Stimulated activated naive CD8-positive, alpha-beta T cell treated with anti-CD3 and anti-CD28 coated beads, Interleukin-15, Interleukin-2, amounts not matched to agents 100 U/mL and 50 U/mL, for 24 hours (primary cell): ENCODE measurements at regions not wholly inside any gene's neighbourhood (a gene's known extent, or its start where the extent isn't known, plus 50 kb on each side); places are given as distances from the start of the nearest gene placed in this dataset.
A peak's percentile ranks its signal among the peaks of the same experiment; 100 is the strongest.

Experiments
- ATAC-seq: fragments of 150-1000 bp; cut with Tn5 transposase; one replicate; pipeline ENCODE4 v1.10.0; 2021
- DNase-seq: peaks from one replicate; pipeline ENCODE4 v3.0.0; 2021

DNA sequence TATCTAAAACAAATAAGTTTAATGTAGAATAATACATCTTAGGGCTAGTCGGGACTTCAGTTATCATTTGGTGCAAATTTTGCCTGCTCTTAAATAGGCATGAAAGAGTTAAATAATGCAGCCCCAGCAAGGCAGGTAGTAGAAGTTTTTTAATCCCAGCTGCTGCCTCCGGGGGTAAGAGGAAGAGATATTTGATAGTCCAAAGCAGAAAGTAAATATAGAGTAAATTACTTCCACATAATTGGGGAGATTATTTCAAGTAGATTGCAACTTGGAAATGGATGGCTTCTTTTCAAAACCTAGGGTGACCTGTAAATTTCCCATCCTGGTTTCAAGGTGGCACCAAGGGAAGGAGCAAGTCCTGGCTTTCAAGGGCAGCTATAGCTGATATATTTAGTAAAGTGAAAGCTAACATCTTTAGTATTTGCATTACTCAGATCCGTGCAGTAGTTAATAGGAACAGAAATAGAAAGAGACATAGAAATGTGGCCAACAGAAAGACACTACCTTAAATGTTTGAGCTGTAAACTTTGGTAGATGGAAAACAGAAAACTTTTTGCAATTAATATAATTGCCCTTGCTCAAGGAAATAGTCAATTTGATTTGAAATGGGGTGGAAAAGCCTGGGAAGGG lies 109.1 kb downstream of the LMO4 start:
- DNase-seq = no peak
- no peak for ATAC-seq

DNA sequence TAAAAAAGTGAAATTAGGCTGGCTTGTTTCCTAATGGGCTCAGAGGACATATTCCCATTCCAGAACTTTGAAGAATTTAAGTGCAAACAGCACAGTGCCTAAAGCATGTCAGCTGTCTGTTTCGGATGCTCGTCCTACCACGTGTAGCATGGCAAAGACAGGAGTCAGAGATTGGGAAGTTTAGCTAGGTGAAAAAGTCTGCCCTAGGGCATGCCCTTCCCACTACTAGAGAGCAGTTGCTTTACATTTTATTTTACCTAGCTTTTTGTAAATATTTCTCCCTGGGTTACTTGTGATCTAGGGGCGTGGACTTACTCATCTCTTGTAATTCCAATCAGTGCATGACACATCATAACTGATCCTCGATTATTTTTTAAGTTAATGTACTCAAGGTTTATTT lies 111.1 kb downstream of the LMO4 start:
- ATAC-seq (no peak), DNase-seq (no peak)

DNA sequence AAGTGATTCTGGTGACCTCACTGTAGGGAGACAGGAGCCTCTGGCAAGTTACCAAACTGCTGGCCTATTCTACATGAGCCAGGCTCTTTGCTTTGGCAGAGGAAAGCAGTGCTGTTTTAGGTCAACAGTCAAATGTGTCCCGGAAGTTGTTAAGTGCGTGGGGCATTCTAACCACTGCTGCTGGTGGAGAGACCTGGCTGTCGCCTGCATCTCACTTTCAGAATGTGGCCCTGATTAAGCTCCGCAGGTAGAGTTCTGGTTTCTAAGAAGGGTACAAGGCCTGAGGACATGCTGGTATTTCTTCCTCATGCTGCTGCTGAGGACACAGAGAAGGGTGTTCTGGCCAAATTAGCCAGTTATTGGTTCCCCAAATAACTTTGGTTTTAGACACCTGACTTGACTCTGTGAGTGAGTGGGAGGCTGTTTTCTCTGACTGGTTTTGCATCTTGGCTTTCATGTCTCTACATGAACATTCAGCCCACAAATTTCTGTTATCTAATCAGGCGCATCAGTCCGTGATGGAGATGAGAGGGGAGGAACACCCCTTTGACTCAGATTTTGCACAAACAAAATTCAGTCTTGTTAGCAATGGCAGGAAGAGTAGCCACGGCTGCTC lies 120.8 kb downstream of the LMO4 start:
- DNase-seq (no peak), ATAC-seq (peak; percentile 60)

DNA sequence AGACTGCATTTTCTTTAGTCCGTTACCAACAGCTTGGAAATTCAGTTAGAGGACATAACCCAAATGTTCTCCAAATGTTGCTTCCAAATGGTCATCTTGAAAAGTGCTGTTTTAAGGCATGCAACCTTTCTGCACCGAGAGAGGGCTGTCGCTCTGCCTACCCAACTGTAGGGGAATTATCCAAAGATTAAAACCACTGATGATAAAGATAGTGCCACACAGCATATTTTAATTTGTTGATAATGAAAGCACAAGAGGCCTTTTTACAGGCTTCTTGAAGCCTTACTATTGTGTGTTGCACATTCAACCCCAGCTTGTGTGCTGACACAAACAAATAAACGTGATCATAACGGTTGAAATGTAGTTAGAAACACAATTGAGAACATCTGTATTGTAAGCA lies 121.5 kb downstream of the LMO4 start:
- DNase-seq (no peak), ATAC-seq (no peak)

DNA sequence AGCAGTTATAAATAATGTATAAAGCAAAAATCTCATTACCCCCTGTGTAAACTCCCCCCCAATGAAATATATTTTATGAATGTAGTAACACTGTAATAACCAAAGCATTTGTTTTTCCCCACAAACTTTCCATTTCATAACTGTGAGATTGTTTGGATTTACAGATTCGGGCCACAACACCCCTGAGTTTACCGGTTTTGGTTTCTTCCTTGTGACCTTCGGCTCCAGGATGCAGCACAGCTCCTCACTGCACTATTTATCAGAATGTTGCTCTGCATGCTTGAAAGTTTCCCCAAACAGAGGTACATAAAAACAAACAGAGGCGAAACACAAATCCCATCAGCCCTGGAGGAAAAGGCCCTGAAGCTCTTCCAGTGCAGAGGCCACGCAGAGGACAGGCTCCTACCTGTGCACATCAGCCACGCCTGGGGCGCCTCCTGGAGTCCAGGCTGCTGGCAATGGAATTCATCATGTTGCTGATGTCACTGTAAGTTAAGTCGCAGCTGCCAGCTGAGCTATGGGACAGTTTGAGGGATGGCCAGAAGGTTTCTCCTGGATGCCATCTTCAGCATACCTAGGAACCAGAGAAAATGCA lies 122.0 kb downstream of the LMO4 start:
- ATAC-seq (no peak), DNase-seq (no peak)

DNA sequence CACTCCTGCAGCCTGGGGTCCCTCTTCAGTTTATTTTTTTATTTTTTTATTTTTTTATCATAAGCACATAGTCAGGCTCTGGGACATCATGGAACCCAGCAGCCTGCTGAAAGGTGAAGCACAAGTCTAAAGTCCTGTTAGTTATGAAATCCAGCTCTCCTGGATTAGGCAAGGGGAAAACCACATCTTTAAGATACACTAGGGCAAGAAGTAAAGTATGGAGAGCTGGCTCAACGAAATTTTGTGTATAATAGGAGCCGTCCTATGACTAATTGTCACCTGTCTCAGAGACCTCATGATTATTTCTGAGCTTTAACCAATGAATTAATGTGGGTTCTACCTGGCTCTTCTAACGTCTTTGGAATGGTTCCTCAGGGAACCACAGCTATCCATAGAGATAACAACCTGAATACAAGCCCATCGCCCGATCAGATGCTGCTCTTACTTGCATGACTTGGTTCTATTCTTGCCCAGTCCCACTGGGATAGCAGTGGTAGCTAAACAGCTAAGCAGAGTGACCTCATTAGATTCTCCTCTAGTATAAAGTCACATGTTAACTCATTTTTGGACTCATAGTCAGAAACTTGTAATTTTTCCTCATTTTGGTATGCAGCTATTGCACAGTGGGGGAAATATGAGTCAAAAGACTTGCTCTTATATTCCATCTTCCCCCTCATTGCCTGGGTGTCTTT lies 122.7 kb downstream of the LMO4 start:
- DNase-seq (no peak), ATAC-seq (peak; percentile 53)

DNA sequence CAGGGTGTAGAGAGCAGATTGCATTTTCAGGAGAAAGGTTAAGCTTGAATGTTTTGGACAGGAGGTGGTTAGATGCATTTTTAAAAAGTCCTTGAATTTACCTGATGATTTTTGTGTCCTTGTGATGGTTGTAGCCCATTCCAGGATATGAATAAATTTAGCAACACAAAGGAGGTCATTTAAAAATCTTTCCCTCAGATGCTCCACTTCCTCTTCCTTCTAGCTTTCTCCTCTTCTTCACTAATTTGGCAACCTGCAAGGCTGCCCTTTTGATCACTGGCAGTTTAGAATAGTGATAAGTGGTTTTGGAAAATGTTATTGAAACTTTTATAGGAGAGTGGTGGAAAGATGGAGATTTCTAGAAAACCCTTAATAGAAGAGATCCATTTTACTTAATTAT lies 124.0 kb downstream of the LMO4 start:
- ATAC-seq = no peak

DNA sequence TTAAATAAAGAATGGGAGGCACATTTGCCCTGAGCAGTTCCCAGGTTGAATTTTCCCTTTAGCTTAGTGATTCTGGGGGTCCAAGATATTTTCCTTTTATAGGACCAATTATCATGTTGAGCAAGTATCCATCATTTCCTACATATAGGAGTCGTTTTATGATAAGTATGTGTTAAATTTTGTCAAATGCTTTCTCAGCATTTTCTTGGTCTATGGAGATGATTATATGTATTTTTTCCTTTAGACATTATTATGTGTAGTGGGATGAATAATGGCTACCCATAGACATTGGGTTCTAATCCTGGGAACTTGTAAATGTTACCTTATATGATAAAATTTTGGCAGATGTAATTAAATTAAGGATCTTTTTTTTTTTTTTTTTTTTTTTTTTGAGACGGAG lies 128.7 kb downstream of the LMO4 start:
- ATAC-seq (no peak), DNase-seq (no peak)

More for the DNA sequence above, 124.0 kb downstream of the LMO4 start:
- DNase-seq = no peak

DNA sequence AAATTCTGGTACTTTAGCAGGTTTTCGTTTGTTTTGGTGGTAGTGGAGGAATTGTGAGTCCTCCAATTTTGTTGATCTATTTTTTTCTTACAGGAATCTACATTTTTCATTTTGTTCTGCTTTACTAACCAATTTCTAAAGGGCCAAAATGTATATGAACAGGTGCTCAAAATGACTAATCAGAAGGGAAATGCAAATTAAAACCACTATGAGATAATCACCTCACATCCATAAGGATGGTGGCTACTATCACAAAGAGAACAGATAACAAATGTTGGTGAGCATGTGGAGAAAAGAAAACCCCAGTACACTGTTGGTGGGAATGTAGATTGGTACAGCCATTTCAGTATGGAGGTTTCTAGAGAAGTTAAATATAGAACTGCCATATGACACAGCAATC lies 134.2 kb downstream of the LMO4 start:
- no peak for ATAC-seq
- DNase-seq = no peak

DNA sequence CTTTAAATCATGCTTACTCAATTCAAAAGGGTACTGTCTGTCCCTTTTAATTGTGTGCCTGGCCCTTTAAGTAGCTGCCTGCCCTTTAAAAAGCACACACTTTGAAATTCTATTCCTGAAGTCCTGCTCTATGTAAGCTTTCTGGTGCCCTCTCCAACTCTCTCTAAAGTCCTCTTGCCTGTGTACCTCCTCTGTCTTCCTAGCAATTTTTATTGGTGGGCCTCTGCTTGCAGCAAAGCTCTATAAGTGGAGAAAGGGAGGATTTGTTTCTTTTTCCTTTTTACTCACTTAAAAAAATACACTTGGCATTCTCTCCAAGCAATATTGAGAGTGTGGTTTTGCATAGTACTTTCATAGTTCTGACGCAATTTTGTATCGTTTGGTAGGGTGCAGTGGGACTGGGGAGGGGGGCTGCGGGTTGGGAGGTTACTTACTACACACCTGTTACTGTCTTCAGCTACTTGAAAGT lies 135.4 kb downstream of the LMO4 start:
- DNase-seq (no peak), ATAC-seq (no peak)

DNA sequence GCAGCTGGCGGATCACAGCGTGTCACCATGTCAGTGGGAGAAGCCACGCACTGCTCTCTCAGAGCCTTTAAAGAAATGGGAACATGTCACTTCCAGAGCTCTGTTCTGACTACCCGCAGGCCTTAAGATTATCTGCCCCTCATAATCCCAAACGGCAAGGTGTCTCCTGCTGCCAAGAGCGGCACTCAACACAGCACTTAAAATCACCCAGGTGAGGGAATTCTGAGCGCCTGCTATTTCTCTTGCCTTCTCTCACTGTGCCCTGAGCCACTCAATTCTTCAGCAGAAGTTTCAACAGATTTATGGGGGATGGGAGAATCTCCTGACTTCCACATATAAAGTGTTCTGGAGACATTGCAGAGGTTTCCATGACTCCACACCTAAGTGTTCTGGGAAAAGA lies 137.9 kb downstream of the LMO4 start:
- DNase-seq = no peak

DNA sequence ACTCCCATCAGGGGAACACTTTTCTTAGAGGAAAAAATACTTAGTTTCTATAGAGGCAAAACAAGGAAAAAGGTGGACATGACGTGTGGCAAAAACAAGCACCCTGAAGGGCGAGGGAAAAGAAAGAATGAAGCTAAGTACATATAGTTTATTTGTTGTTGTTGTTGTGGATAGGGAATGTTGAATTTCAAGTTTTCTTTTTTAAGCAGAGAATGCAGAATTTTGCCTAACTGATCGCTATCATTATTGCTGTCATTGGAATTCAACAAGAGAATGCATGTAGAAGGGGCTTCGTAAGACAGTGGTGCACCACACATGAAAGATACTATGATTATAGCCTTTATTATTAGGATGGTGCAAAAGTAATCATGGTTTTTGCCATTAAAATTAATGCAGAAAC lies 144.0 kb downstream of the LMO4 start:
- ATAC-seq = no peak
- no peak for DNase-seq

More for the DNA sequence above, 137.9 kb downstream of the LMO4 start:
- no peak for ATAC-seq

DNA sequence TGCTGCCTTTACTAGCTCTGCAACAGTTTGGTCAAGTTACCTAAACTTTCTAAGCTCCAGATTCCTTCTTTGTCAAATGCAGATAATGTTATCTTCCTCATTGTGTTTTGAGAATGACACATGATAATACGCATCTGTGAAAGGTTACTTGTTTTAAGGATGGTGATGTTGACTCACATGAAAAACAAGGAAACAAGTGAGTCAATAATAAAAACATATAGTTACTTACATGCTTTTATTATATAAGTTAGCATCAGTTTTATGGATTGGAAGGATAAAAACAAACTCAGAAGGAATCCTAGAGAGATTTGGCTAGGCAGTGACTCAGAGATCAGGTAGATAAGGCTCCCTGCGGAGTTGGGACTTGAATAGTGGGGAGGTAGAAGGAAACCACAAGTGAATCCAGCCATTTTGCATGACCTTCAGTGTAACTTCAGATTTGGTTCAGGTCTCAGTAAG lies 144.6 kb downstream of the LMO4 start:
- no peak for DNase-seq
- ATAC-seq = no peak

DNA sequence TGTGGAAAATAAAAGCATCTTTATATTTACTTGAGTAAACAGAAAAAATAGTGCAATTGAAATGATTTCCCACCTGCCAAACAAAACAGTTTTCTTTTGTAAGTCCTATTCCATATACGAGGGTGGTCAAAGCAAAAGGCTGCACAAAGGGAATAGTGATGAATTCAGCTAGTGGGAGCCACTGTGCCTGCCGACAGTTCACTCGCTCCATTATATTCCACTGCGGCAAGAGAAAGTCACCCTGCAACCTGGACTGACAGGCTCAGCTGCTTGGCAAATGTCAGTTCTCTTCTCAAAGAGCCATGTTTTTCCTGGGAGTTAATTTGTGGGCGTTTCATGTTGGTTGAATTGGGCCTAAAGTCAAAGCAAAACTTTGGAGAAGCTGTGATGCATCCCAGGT lies 145.4 kb downstream of the LMO4 start:
- no peak for ATAC-seq
- DNase-seq = no peak

DNA sequence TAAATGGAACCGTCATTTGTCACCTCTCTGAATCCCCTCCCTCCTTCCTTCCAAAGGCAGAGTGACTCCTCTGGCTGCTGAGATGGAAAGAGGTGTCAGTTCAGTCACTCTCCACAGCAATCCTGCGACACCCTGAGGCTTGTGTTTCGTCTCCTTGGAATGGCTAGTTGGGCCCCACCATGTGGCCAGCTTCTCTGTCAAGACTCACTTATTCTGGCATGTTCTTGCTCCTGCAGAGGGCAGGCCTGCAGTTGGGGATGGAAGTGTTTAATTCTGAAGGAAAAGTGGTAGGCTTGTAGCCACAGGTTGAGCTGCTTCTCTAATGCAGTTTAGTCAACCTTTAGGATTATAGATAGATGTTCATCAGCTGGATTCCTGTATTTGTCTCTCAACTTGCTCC lies 149.6 kb downstream of the LMO4 start:
- no peak for DNase-seq
- no peak for ATAC-seq

DNA sequence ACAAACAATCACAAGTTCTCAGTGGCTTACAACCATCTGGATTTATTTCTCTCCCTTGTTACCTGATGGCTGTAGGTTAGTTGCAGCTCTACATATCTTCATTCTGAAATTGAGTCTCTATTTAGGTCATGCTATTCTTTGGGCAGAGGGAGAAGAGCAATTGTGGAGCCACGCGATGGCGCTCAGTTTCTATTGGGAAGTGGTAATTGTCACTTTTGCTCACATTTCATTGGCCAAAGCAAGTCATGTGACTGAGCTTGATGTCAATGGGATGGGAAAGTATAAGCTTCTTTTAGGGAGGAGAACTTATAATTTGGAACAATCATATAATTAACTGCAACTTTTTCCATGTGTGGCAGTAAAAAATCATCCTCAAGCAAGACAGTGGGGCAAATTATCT lies 166.5 kb downstream of the LMO4 start:
- DNase-seq (no peak), ATAC-seq (no peak)

DNA sequence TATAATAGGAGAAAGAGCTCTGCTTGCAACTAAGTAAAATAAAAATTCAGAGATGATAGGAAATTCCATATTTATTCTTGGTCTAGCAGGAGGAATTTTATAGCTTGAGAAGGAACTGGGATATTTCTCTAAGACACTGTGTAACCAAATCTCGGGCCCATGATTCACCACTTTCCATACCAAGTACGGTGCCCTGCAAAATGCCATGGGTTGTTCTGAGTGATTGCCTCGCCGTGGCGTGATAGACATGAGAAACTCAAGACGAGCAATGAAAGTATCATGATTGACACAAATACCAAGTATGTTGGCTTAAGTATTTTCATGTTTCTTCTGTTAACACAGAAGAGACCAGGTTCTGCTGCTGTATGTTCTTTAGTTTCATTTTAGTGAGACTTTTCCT lies 167.2 kb downstream of the LMO4 start:
- DNase-seq (no peak), ATAC-seq (no peak)

DNA sequence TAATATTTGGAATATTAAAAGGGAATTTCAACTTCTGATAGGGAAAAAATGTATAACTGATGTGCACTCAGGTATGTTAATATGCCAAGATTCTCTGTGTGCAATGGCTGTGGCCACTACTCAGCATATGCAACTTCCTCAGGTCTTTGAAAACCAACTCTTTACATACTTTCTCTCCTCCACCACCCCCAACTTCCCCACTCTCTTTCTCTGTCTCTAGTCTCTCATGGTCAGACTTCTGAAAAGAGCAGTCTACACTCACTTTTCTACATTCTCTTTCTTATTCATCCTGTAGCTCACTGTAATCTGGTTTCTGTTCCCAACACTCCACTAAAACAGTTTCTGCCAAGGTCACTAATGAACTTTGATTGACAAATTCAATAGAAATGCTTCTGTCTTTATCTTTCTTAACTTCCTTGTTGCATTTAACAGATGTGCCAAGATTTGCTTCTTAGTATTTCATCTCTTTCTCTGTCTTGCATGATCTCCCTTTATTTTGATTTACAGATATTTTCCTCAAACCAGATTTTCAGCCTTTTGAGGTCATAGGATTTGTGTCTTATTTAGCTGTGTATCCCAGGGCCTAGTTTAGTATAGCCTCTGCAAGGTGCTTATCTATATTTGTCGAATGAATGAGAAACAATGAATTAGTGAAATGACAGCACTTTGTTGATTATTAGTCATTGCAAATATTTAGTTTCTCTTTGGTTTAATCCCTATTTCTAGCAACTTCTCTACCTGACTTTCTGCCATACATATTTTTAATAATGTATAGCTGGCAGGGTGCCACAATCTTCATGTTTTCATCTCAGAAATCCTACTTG lies 168.9 kb downstream of the LMO4 start:
- ATAC-seq (no peak), DNase-seq (no peak)

DNA sequence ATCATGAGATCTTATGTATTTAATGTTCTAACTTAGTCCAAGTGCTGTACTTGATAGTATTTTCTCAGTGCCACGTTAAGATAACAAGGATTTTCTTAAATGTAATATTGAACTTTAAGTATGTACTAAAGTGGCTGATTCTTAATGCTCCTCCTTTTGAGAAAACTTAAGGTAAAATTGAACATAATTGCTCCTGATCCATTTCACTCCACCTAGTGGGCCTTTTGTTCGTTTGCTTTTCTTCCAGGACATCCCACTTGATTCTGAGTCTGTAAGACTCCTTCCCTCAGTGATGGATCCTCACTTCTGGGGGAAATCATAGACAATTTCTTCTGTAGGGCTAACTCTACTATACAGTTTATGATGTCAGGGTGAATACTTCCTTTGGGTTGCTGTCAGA lies 173.1 kb downstream of the LMO4 start:
- no peak for ATAC-seq
- DNase-seq = no peak

DNA sequence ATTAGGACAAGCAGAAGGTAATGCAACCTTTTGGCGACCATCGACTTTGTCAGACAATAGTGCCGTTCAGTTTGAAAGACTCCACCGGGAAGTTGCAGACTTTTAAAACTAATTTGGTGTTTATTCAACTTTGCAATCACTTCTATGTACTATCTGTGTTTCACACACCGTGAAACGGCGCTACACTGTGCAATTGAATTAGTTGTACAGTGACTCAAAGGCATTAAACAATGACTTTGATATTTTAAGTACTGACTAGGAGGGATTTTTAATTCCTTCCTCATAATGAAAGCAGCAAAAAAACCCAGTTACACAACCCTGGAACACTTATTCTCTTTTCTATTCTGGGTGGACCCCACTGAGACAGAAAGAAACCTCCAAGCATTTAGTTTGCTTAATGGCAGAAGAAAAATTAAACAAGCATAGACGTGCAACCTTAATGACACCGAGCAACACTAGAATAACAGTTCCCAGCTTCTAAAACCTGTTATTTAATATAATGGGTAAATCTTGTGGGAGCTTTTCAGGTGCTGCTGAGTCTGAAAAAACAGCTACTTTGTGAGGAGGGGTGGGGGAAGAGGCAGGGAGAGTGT lies 176.8 kb downstream of the LMO4 start:
- ATAC-seq (no peak), DNase-seq (no peak)

DNA sequence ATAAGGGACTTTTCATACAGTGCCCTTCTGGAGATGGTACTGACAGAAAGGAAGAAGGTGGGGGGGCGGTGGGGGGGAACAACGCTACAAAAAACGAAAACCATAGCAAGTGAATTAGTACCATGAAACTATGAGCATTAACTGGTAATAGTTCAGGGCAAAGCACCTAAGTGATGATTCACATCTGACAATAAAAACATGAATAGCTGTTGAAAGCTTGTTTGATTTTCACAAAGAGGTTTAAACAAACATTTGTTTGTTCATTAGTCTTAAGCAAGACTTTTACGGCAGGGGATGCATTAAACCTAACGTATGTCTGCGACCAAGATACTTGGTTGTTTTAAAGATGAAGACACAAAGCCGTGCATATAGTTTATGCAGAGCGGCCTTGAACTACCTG lies 177.5 kb downstream of the LMO4 start:
- no peak for ATAC-seq
- DNase-seq = no peak

DNA sequence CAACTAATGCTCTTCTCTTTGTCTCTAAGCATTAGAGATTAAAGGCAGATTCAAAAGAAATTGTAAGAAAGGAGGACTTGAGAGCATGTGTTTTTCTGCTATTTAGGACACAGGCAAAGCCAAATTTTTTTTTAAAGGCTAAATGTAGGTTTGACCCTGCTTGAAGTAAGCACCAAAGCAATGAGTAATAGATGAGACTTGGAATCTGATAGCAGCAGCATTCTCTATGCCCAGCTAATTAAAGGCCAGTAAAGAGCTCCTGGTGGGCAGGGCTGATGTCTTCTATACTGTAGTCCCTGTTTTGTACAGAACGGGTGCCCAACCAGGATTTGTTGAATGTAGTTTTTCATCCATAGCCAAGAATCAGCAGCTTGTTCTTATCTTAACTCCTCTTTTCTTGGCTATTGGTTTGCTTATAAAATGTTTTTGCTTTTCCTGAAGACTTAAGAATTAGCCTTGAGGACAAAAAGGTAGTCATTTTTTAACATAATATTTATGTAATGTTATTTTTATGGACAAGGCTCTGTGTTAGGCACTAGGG lies 179.6 kb downstream of the LMO4 start:
- ATAC-seq (no peak), DNase-seq (no peak)
